Stimulated activated CD4-positive, alpha-beta T cell treated with anti-CD3 and anti-CD28 coated beads, Interleukin-15, amount 100 ng/mL, for 48 hours (primary cell): ENCODE measurements at regions not wholly inside any gene's neighbourhood (a gene's known extent, or its start where the extent isn't known, plus 50 kb on each side); places are given as distances from the start of the nearest gene placed in this dataset.

Experiments used
- DNase-seq, 2 donors: peaks; one replicate each; pipeline ENCODE4 v3.0.0-alpha.2; 2020; ENCODE audit warnings: low read depth in 2 of 2

DNA sequence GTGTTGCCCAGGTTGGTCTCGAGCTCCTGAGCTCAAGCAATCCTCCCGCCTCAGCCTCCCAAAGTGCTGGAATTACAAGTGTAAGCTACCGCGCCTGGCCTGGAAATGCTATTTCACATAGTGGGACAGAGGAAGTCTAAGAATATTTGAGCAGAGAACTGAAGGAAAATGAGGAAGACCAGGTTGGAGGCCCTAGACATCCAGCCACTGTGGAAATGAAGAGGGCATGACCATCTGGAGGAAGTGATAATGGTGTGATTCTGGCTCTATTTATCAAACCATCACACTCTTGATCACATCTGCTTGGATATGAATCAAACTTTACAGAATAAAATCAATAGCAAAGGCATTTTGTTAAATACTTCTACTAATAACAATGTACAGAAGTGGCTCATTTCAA, 65.9 kb upstream of the ARHGEF3 start:
- DNase-seq, result no peak

DNA sequence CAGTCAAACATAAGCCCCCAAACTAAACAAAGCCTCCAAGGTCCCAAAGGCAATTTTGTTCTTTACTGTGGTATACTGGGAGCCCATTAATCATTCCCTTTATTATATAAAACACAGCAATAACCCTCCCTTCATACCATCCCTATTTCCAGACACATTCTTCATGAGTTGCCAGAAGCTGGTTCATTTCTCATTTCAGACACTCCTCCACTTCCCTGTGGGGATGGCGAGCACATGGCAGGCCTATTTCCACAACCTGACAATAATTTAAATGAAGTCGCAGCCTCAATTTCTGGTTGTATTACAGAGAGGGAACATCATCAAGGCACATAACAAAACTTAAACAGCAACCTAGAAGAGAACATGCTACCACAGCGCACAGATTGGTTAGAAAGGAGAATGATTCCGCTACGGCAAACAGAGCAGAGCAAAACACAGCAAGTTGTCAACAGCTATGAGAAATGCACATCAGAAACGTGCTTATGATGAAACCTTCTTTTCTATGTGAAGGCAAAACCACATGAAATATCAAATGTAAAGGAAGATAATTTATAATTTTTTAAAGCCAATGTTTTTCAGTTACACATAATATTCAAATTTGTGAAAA, 63.3 kb upstream of the ARHGEF3 start:
- DNase-seq, result no peak

DNA sequence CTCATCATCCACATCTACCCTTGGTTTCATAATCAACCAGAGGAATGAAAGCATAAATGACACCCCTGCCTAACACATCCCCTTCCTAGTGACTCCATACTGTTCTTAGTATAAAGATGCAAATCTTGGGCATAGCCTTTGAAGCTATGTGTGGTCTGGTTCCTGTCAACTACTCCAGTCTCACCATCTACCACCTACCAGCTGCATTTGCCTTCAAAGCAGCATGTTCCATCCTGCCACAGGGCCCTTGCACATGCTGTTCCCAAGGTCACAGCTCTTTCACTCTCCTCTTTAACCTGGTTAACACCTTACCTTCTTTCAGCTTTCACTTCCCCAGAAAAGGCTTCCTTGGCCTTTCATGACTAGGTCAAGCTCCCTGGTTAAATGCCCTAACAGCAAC, 62.3 kb upstream of the ARHGEF3 start:
- peak; percentile 42 for DNase-seq

DNA sequence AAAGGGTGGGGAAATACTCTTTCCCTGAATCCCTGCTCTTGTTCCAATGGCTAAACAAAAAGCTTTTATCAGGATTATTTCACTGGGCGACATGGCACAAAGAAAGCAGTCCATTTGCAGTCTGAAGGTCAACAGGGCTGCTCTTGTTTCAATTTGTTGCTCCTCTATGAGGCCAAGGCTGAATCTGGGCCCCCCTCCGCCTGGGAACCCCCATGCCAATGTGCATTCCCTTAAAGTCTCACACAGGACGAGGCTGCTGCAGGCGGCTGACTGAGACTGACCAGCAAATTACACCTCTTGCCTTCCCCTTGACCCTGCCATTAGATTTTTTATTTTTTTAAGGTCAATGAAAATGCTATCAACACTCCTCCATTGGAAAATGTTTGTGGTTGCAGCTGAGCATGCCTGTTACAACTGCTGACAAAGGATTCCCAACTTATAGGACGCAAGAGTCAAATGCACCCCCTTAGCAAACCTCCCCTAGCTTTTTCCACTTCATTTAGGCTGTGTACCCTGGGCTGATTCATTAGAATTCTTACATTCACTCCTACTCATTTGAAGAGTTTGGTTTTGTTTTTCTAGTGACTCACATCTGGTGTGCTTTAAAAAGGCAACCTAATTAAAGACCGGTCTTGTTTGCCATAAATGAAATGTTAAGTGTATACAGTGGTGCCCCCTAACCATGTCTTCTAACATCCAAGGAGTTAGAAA, 60.8 kb upstream of the ARHGEF3 start:
- no peak for DNase-seq

DNA sequence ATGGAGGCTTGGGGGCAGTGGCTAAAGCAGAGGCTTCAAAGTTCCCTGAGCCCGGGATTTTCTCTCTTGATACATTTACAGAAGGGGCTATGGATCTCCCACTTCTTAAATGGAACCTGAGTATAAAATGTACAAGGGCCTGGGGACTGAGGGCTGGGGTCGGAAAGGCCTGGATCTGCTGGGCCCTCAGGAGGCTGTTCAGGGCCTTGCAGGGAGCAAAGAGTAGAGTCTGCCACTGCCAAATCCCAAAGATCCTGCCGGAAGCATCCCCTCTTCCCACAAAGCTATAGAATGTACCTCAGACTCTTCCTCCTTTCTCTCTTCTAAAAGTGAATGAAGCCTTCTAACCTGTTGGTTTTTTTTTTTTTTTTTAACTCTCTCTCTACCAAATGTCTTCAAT, 59.8 kb upstream of the ARHGEF3 start:
- DNase-seq, result no peak

DNA sequence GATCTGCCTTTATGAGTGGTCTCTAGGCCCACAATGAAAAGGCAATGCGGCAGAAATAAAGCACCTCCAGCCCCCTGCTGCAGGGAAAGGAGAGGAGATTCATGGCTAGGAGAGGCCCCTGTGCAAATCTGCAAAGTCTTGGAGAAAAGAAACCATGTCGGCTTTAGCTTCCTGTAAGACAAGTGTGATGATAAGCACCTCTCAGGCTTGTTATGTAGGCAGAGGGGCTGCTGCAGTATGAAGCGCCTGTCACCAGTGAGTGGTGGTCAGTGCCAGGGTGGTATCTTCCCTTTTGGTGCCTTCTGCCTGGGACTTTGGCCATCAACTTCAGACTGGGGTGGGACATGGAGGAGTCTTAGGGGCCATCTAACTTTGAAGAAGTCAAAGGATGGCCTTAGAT, 59.2 kb upstream of the ARHGEF3 start:
- no peak for DNase-seq

DNA sequence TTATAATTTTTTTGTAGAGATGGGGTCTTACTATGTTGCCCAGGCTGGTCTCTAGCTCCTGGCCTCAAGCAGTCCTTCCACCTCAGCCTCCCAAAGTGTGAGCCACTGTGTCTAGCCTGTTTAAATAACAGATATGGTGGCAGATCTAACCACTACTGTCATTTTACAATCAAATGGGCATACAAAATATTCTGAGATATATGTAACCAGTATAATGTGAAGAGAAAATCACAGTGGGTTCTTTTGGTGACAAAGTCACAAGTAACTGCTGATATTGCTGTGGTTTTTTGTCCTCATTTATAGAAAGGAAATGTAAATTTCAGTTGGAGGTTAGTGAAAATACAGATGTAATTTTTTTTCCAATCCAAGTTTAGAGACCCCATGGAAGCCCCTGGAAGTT, 58.6 kb upstream of the ARHGEF3 start:
- DNase-seq, result no peak

DNA sequence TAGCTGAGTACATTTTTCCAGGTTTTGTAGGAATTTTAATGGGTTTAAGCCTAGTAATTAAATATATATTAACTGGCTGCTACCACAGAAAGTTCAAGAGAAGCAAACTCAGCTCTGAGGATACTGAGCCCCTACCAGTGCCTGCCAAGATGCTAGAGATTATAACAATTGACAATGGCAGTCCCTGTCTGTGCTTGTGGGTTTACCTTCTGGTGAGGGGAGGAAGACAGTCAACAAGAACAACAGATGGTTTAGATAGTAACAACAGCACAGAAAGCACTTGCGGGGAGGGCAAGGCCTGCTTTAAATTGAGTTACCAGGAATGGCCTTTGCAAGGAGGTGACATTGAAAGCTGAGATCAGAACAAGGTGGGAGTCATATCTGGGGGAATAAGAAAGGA, 56.6 kb upstream of the ARHGEF3 start:
- DNase-seq, result no peak

DNA sequence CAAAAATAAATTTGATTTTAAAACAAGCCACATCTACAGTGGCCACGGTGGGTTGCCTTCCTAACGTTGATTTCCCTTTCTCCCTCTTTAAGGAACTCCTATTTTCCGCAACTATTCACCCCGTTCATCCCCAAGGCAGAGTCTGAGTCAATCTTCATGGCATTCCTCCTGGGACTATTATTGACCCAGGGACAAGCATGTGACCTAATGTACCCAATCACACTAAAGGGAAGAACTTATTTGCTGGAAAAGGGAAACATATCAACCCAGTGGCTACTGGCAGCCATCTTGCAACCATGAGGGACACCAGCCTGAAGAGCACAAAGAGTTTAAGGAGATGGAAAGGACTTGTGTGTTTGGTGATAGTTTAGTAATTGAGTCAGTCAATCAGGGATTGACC, 55.4 kb upstream of the ARHGEF3 start:
- DNase-seq, result no peak

DNA sequence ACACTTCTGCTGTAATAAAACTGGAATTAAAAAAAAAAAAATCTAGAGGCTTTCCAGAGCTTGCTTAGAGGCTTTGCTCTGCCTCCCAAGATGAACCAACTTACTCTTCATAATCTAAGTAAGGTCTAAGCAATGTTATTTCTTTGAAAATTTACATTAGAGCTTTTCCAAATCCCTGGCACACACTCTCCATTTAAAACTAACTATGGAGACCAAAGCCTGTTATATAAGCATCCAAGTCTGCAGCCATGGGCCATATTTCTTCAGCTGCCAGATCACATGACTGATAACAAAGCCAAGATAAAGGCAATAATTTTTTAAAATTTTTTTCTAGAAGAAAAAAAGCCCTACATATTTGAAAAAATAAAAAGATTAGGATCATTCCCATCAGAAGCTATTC, 55.0 kb upstream of the ARHGEF3 start:
- DNase-seq, result no peak

DNA sequence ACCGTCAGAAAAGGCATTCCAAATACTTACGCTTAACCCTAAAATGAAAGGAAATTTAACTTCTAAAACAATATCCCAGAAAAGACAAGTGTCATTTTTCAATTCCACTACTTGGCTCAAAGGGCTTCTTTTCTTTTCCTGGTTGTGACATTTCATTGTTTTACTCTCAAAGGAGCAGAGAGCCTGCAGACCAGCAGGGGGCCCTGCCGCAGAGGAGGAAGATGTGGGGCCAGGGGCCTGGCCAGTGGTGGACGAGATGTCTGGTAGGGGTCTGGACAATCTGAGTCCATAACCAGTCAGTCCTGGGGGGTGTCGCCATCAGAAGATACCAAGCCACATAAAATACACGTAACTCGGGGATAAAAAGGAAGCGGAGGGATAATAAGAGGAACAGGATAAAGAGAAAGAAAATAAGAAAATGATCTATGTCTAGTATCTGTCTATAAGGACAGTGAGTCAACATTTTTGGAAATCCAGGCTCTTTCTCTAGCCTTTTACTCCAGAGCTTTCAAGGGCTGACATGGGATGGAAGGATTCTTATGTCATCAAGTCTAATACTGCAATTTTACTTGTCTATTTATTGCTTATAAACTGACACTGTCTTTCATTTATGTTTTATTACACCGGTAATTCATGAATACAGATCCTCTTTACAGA, 54.2 kb upstream of the ARHGEF3 start:
- no peak for DNase-seq

DNA sequence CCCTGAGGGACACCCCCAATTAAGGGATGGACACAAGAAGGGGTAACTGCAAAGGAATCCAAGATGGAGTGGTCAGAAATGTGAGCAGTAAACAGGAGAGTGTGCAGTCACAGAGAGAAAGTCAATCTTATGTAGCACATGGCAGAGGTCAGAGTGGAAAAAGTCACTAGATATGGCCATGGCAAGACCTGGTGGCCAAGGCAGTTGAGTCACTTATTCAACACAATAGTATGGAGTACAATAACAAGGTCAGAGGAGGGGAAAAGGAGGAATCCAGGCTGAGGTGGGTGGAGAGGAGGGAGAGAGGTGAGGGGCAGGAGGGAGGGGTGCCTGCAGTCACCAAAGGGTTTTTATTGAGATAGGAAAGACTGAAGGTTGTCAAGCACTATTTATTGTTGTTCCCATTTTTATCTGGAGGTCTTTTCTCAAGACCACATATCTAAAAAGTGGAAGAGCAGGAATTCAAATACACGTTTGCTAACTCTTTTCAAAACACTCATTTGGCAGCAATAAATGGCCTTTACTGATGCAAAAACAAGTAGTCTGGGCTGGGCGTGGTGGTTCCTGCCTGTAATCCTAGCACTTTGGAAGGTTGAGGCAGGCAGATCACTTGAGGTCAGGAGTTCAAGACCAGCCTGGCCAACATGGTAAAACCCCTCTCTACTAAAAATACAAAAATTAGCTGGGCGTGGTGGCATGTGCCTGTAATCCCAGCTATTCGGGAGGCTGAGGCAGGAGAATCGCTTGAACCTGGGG, 53.3 kb upstream of the ARHGEF3 start:
- no peak for DNase-seq

DNA sequence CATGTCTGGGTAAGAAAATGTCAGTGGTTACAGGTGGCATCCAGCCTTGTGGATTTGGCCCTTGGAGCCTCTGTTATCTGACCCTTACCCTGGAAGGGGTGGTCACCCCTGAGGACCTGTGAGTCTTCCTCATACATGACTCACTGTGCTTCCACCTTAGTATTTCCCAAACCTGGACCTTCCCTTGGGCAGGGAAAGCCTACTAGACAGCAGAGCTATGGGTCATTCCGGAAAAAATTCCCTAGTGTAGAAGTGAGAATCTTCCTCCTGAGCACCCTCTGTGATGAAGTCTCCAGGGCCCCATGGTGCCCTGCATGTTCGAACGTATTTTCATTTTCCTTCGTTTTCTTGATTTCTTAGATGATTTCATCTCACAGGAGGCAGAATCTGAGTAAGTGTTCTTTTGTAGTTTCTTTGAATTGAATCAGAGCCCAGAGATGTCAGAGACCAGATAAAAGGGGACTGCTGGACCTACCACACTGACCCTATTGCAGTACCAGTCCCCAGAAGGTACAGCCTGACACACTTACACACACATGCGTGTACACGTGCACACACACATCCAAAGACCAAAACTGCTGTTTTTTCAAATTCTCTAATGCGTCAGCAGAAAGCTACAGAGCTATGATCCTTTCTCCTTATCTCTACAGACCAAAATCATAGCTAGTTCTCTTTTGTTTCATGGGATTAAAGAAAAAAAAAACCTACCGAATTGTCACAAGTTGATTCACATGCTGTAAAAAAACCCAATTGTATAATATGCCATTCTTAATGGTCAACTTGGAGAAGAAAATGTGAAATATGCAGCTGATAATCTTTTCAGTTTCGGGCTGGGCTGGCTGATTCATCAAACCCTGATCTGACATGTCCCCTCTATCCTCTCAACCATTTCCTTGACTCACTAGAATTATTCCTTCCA, 50.5 kb upstream of the ARHGEF3 start:
- DNase-seq, result no peak
